NB4 (cell line): ENCODE measurements at regions not wholly inside any gene's neighbourhood (a gene's known extent, or its start where the extent isn't known, plus 50 kb on each side); places are given as distances from the start of the nearest gene placed in this dataset.

ENCODE experiments used
- MYC ChIP-seq: IDR thresholded peaks from 2 replicates; pipeline ENCODE4 v1.6.1; 2011; ENCODE audit warnings: low read depth, low read length
- POLR2A ChIP-seq: IDR thresholded peaks from 2 replicates; pipeline ENCODE4 v1.6.1; 2011; ENCODE audit warnings: mild to moderate bottlenecking; ENCODE audit not compliant: insufficient read length; ENCODE audit errors: extremely low read depth
- TF ChIP-seq, protein P1 (sequence below): IDR thresholded peaks from one replicate; pipeline ENCODE4 v1.5.1; 2012; ENCODE audit warnings: low read depth, low read length
- TF ChIP-seq, protein P2 (sequence below): IDR thresholded peaks from 2 replicates; pipeline ENCODE4 v1.6.1; 2011; ENCODE audit warnings: low read depth, low read length

DNA sequence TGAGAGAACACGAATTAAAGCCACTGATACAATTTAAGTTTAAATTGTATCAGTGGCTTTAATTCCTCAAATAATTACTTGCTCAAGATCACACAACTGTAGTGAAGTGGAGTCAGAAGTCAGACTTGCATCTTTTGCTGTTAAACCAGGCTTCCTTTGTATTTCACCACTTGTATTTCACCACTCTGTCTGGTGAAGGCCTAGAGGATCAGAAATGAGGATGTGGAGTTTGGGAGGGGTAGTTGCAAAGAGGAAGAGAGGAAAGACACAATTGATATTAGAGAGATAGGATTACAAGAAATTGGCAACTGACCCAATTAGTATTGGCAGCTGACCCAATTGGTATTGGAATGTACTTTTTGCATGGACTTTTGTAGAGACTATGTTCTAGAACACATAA, 288.1 kb upstream of the GPR149 start:
- TF ChIP-seq, protein P1, sequence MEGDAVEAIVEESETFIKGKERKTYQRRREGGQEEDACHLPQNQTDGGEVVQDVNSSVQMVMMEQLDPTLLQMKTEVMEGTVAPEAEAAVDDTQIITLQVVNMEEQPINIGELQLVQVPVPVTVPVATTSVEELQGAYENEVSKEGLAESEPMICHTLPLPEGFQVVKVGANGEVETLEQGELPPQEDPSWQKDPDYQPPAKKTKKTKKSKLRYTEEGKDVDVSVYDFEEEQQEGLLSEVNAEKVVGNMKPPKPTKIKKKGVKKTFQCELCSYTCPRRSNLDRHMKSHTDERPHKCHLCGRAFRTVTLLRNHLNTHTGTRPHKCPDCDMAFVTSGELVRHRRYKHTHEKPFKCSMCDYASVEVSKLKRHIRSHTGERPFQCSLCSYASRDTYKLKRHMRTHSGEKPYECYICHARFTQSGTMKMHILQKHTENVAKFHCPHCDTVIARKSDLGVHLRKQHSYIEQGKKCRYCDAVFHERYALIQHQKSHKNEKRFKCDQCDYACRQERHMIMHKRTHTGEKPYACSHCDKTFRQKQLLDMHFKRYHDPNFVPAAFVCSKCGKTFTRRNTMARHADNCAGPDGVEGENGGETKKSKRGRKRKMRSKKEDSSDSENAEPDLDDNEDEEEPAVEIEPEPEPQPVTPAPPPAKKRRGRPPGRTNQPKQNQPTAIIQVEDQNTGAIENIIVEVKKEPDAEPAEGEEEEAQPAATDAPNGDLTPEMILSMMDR: no peak
- TF ChIP-seq POLR2A (no peak), MYC (no peak)
- TF ChIP-seq, protein P2, sequence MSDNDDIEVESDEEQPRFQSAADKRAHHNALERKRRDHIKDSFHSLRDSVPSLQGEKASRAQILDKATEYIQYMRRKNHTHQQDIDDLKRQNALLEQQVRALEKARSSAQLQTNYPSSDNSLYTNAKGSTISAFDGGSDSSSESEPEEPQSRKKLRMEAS: no peak
